ENCODE measurements at regions not wholly inside any gene's neighbourhood (a gene's known extent, or its start where the extent isn't known, plus 50 kb on each side); places are given as distances from the start of the nearest gene placed in this dataset.

GRCh38 chr10:128497660-128498377, 371.6 kb upstream of the MKI67 start:
- no peak for DNase-seq (ENCODE audit: low spot score)

DNA sequence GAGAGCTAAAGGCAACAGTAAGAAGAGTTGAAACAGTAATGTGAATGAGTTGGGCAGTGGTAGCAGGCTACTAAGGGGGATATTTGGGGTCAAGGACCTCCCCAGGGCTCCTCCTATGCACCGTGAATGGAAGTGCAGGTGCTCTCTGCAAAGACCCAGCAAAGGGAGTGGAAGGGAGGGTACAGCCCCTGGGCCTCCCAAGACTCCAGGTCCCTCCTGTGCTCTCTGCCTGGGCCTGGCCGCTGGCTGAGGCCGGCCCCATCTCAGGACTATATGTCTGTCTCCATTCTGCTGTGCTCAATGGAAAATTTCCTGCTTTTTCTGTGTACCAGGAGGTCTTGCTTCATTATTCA, 372.1 kb upstream of the MKI67 start:
- no peak for DNase-seq (ENCODE audit: low spot score)

- no peak for DNase-seq (ENCODE audit: low spot score)
Measured at GRCh38 chr10:128498746-128499145, 372.5 kb upstream of the MKI67 start.

DNA sequence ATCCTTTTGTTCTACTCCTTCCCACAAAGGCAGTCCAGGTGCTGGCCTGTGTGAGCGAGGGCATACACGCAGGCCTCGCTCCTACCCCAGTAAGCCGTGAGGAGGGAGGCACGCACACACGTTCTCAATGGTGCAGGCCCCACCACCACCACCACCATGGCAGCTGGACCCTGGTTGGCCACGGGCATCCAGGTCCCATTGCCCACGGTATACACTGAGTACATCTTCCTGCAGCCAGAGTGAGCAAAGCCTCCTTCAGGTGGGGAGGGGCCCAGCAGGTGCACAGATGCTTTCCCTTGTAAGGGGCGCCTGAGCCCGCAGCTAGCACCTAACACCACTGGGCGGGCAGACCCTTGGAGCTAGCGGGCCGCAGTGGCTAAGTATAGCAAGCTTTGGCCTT, 373.3 kb upstream of the MKI67 start:
- DNase-seq (ENCODE audit: low spot score): no peak

- no peak for DNase-seq (ENCODE audit: low spot score)
Measured at GRCh38 chr10:128499956-128500355, 373.7 kb upstream of the MKI67 start.

- no peak for DNase-seq (ENCODE audit: low spot score)
Measured at GRCh38 chr10:128500642-128501041, 374.4 kb upstream of the MKI67 start.

GRCh38 chr10:128505346-128505745, 379.1 kb upstream of the MKI67 start:
- DNase-seq (ENCODE audit: low spot score): no peak

GRCh38 chr10:128506423-128506822, 380.2 kb upstream of the MKI67 start:
- no peak for DNase-seq (ENCODE audit: low spot score)

- DNase-seq (ENCODE audit: low spot score): no peak
Measured at GRCh38 chr10:128507066-128507465, 380.8 kb upstream of the MKI67 start.

GRCh38 chr10:128511284-128511683, 385.1 kb upstream of the MKI67 start:
- DNase-seq (ENCODE audit: low spot score): no peak

GRCh38 chr10:128512767-128513166, 386.5 kb upstream of the MKI67 start:
- DNase-seq (ENCODE audit: low spot score): no peak

DNA sequence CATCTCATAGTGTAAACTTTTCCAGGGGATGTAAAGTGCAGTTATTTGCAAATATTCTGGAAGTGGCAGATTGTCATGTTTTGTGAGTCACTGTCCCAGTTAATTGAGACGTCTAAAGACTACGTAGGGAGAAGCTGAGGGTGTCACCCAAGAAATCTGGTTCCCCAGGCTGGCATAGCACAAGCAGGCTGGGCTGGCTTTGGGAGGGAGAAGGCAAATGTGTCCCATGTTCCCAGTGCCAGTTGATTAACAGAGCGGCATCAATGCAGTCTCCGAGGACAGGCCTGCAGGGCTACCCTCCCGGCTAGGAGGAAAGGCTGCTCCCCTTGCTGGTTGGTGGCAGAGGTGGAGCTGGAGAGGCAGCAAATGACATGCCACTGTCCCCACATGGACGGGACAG, 388.3 kb upstream of the MKI67 start:
- DNase-seq (ENCODE audit: low spot score): no peak

GRCh38 chr10:128516180-128516579, 390.0 kb upstream of the MKI67 start:
- DNase-seq (ENCODE audit: low spot score): no peak

DNA sequence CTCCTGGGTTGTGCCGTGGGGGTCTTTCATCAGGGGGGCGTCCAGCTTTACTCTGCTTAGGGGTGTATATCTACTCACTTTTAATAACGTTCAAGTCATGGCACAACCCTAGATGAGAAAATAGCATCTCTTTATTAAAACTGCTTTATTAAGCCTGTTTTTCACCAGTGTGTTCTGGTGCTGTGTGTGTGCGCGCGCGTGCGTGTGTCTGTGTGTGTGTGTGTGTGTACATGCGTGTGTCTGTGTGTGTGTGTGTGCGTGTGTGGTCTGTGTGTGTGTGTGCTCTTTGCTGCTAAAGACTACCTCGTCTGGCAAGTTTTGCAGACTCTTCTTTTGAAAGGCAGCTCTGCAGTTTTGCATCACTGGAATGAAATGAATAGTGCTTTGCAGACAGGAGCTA, 390.9 kb upstream of the MKI67 start:
- no peak for DNase-seq (ENCODE audit: low spot score)

- DNase-seq (ENCODE audit: low spot score): no peak
Measured at GRCh38 chr10:128518000-128518399, 391.8 kb upstream of the MKI67 start.

DNA sequence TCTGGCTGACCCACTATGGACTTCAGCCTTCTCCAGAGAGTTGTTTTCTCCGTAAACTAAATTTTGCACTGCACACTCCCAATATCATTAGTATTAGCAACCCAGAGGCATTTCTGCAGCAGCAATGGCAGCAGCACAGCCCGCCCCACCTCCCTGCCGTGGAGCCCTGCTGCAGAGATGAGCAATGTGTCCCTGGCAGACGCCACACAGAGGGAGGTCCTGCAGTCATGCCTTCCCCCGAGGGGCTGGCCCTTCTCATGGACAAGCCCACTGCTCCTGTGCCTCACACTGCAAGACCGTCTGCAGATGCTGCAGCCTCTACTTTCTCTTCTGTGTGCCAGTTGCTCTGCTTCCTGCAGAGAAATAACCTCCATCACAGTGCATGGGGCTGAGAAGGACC, 393.4 kb upstream of the MKI67 start:
- no peak for DNase-seq (ENCODE audit: low spot score)

DNA sequence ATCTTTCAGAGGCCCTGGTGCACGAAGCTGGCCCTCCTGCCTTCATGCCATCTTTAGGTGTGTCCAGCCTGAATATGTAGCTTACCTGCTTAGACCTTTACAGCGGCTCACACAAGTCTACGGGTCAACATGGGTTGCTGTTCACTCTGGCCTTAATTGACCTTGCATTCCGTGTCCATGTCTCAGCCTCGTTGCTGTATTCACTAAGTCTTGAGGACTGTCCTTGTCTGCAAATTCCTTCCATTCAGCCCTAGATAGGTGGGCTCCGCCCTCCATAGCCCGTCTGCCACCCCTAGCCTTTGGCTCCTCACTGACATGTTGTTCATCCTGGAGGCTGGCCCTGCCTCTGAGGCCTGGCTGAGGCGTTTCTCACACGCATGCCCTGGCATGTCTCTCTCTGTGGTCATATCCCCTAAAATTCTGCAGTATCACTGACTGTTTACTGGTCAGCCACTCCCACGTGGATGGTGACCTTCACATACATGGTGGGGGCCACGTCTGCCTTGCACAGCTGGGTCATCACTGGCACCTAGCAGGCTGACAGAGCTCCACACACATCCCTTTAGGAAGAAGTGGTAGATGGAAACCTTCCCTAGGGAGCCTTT, 394.1 kb upstream of the MKI67 start:
- DNase-seq (ENCODE audit: low spot score): no peak

DNA sequence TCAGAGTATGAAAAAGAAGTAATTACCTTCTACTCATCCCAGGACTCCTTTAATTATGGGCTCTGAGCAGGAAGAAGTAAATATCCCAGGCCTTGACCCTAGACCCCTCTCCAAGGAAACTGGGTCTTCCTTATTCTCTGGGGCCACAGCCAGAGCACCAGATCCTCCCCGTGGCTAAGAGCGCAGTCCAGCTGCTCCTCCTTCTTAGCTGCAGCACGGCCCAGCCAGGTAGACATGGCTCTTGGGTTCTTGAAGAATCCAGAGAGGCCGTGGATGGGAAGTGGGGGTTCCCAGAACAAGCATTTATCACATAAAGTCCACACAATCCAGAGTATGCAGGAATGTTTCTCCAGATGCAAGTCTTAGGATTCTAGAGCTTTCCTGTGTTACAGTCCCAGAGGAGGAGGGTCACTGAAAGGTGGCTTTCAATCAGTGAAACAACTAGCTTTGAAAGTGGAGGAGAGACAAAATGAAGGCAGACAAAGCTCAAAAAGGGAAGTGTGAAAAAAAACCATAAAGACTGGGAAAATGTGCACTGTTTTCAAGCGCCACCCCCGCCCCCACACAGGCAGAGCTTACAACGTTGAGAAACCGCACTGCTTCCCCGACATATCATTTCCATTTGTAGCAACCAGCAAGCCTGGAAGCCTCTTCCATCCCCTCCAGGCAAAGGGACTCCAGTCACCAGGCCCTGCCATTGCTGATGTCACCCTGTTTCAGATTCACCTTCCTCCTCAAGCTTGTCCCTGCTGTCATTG, 396.5 kb upstream of the MKI67 start:
- no peak for DNase-seq (ENCODE audit: low spot score)

GRCh38 chr10:128525444-128525843, 399.2 kb upstream of the MKI67 start:
- no peak for DNase-seq (ENCODE audit: low spot score)

DNA sequence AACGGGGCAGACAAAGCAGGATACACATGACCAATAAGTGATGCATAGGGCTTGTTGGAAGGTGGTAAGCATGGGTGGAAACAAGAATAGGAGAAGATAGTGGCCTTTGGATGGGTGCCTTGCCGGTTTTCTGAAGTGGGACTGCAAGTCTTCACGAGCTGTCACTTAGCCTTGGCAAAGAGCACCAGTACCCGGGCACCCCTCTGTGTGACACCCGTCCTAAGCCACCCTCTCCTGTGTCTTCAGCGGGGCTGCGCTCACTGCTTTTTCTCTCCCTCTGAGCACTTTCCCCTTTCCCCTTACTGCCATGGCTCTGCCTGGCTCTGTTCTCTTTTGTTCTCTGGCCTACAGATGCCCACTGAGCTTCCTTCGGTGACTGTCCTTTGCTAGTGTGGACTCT, 399.7 kb upstream of the MKI67 start:
- DNase-seq (ENCODE audit: low spot score): no peak

- no peak for DNase-seq (ENCODE audit: low spot score)
Measured at GRCh38 chr10:128526791-128527375, 400.7 kb upstream of the MKI67 start.

GRCh38 chr10:128527711-128528110, 401.5 kb upstream of the MKI67 start:
- DNase-seq (ENCODE audit: low spot score): no peak

DNA sequence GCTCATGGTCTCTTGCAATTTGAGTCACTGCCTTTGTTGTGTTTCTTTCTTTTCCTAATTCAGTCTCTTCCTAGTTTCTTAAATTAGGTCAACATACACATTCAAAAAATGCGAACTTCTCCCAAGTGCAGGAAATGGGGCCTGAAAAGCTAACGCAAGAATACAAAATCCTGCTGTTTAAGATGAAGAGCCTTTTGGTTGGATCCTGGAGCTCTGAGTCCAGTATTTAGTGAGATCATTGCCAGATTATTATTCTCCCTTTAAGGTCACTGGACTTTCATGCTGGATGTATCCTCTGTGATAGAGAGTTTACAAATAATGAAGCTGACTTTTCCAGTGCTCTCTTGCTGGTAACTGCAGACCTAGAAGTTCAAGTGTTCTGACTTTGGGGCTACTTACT, 401.9 kb upstream of the MKI67 start:
- no peak for DNase-seq (ENCODE audit: low spot score)

Measured in SW480 (cell line).